Cardiac muscle cell (in vitro differentiated cells and primary cell): ENCODE measurements at regions not wholly inside any gene's neighbourhood (a gene's known extent, or its start where the extent isn't known, plus 50 kb on each side); places are given as distances from the start of the nearest gene placed in this dataset.

Experiments
- DNase-seq, 2 donors: peaks; one replicate each; pipeline versions ENCODE4 v3.0.0 to v3.0.0-alpha.2; 2010 to 2017; ENCODE audit warnings: low read depth in 1 of 2, low spot score in 1 of 2
- H3K27ac ChIP-seq: fragments of 200-600 bp; sonication (generic); 2 replicates; pipeline ENCODE4 v1.5.1; 2016
- H3K27me3 ChIP-seq: fragments of 200-600 bp; sonication (generic); 2 replicates; pipeline ENCODE4 v1.6.0; 2016; ENCODE audit warnings: control low read depth
- H3K36me3 ChIP-seq: fragments of 200-600 bp; sonication (generic); 2 replicates; pipeline ENCODE4 v1.5.1; 2016; ENCODE audit warnings: control low read depth
- H3K4me1 ChIP-seq: fragments of 200-600 bp; sonication (generic); 2 replicates; pipeline ENCODE4 v1.8.1; 2017; ENCODE audit warnings: low read depth, mild to moderate bottlenecking, mixed run types
- H3K4me3 ChIP-seq: fragments of 200-600 bp; sonication (generic); 2 replicates; pipeline ENCODE4 v1.5.1; 2016; ENCODE audit warnings: mild to moderate bottlenecking
- H3K9me3 ChIP-seq: fragments of 200-600 bp; sonication (generic); 2 replicates; pipeline ENCODE4 v1.5.1; 2017; ENCODE audit warnings: low read depth, mild to moderate bottlenecking, control low read depth
- CTCF ChIP-seq: IDR thresholded peaks from 2 replicates; pipeline ENCODE4 v1.5.1; 2012; ENCODE audit warnings: low read depth, mild to moderate bottlenecking, low read length

GRCh38 chr6:110558575-110558974, 82.2 kb upstream of the SLC22A16 start:
- Histone ChIP-seq H3K27ac (no peak overlapping the region), H3K36me3 (no peaks in the 10 kb centered on the region), H3K4me3 (no peak overlapping the region), H3K9me3 (no peaks in the 10 kb centered on the region), H3K27me3 (no peaks in the 10 kb centered on the region), H3K4me1 (no peaks in the 10 kb centered on the region)
- DNase-seq, result no peak
- no peak for TF ChIP-seq CTCF

GRCh38 chr6:110557199-110557598, 80.8 kb upstream of the SLC22A16 start:
- Histone ChIP-seq H3K36me3 (no peaks in the 10 kb centered on the region), H3K9me3 (no peaks in the 10 kb centered on the region), H3K27me3 (no peaks in the 10 kb centered on the region), H3K4me3 (no peak overlapping the region), H3K27ac (no peak overlapping the region), H3K4me1 (no peaks in the 10 kb centered on the region)
- TF ChIP-seq CTCF, result no peak
- no peak for DNase-seq

GRCh38 chr6:110556317-110557110, 80.1 kb upstream of the SLC22A16 start:
- Histone ChIP-seq H3K4me1 (no peaks in the 10 kb centered on the region), H3K27ac (no peak overlapping the region), H3K9me3 (no peaks in the 10 kb centered on the region), H3K36me3 (no peaks in the 10 kb centered on the region), H3K27me3 (no peaks in the 10 kb centered on the region), H3K4me3 (no peak overlapping the region)
- no peak for DNase-seq
- no peak for TF ChIP-seq CTCF

- Histone ChIP-seq H3K4me1 (no peaks in the 10 kb centered on the region), H3K4me3 (no peak overlapping the region), H3K27me3 (no peaks in the 10 kb centered on the region), H3K9me3 (no peaks in the 10 kb centered on the region), H3K27ac (no peak overlapping the region), H3K36me3 (no peaks in the 10 kb centered on the region)
- no peak for DNase-seq
- TF ChIP-seq CTCF, result no peak
Observed at GRCh38 chr6:110554966-110555460, 78.6 kb upstream of the SLC22A16 start.

- Histone ChIP-seq H3K36me3 (no peaks in the 10 kb centered on the region), H3K27me3 (no peaks in the 10 kb centered on the region), H3K4me3 (no peak overlapping the region), H3K27ac (no peak overlapping the region), H3K4me1 (no peaks in the 10 kb centered on the region), H3K9me3 (no peaks in the 10 kb centered on the region)
- no peak for DNase-seq
- TF ChIP-seq CTCF, result no peak
Observed at GRCh38 chr6:110554441-110554840, 78.0 kb upstream of the SLC22A16 start.
